Psoas muscle (tissue), 7 donors: ENCODE measurements at regions not wholly inside any gene's neighbourhood (a gene's known extent, or its start where the extent isn't known, plus 50 kb on each side); places are given as distances from the start of the nearest gene placed in this dataset.

Experiments
- ATAC-seq, 4 donors: fragments of 200-7000 bp; cut with Tn5 transposase; one replicate each; pipeline ENCODE4 v1.9.1; 2020; ENCODE audit warnings: moderate library complexity in 3 of 4, mild to moderate bottlenecking in 2 of 4
- DNase-seq, 2 donors: peaks; one replicate each; pipeline ENCODE4 v3.0.0-alpha.2; 2020
- H3K27ac ChIP-seq: fragments of 200-600 bp; one replicate; pipeline ENCODE4 v1.8.0; 2022
- H3K27me3 ChIP-seq, 3 donors: fragments of 200-600 bp in 1 of 3; one replicate each; pipeline versions ENCODE4 v1.6.1 to v1.8.0; 2013 to 2022; ENCODE audit warnings: low read length in 2 of 3, mild to moderate bottlenecking in 2 of 3, moderate library complexity in 1 of 3; ENCODE audit not compliant: insufficient read depth in 3 of 3
- H3K36me3 ChIP-seq, 2 donors: fragments of 200-600 bp in 1 of 2; one replicate each; pipeline versions ENCODE4 v1.6.1 to v1.8.0; 2013 to 2022; ENCODE audit warnings: low read depth in 1 of 2, mild to moderate bottlenecking in 1 of 2, moderate library complexity in 1 of 2; ENCODE audit not compliant: insufficient read depth in 1 of 2
- H3K4me1 ChIP-seq: fragments of 200-600 bp; one replicate; pipeline ENCODE4 v1.8.0; 2022
- H3K4me3 ChIP-seq: fragments of 200-600 bp; one replicate; pipeline ENCODE4 v1.8.0; 2022; ENCODE audit warnings: mild to moderate bottlenecking
- H3K9me3 ChIP-seq: fragments of 200-600 bp; one replicate; pipeline ENCODE4 v1.8.0; 2022
- WGBS, 3 donors: extraction: QIAGEN DNeasy Blood & Tissue Kit; methylation state at CpG; one replicate each; pipeline versions ENCODE4 v1.1.6 to v1.1.7; 2013; 5-methylcytosine and 5-hydroxymethylcytosine counted together
- intact Hi-C, 2 donors: fragments of 100-400 bp; cut with DNase I; formaldehyde crosslinking; loops; one replicate each; pipeline versions ENCODE4 v1.11.0 to v1.14.2; 2022
- TF ChIP-seq, protein P1 (sequence below): fragments of 200-600 bp; IDR thresholded peaks from one replicate; pipeline ENCODE4 v1.8.0; 2022; ENCODE audit warnings: antibody characterized with exemption
- donor health status: healthy with polysubstance abuse.
- donor health status: DM: no; HTN: no; CAD: no; lungs with moderate emphysema.
- donor health status: Bipolar disorder and iron deficiency.
- donor health status: healthy.
- donor health status: DM: yes; HTN: yes; CAD: no.
- donor health status: DM: no; HTN: no; CAD: no.
- donor health status: DM: yes; HTN: yes; CAD: no.

DNA sequence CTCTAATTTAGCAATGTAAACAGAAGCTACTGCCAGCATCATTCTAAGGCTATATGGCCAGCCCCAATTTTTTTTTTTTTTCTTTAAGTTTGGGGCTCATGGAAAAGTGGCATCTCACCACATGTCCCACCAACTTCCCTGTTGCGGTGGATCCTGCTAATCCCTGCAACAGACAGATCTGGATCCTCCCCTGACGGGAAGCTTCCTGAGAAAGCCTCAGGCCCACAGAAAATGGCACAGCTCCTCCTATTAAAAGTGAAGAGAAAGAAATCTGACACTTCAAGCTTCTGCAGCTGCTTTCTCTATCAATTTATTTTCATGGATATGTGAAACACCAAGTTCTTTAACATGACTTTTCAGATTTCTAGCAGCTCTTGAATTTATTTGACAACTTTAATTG, 433.8 kb upstream of the DCN start:
- TF ChIP-seq, protein P1, sequence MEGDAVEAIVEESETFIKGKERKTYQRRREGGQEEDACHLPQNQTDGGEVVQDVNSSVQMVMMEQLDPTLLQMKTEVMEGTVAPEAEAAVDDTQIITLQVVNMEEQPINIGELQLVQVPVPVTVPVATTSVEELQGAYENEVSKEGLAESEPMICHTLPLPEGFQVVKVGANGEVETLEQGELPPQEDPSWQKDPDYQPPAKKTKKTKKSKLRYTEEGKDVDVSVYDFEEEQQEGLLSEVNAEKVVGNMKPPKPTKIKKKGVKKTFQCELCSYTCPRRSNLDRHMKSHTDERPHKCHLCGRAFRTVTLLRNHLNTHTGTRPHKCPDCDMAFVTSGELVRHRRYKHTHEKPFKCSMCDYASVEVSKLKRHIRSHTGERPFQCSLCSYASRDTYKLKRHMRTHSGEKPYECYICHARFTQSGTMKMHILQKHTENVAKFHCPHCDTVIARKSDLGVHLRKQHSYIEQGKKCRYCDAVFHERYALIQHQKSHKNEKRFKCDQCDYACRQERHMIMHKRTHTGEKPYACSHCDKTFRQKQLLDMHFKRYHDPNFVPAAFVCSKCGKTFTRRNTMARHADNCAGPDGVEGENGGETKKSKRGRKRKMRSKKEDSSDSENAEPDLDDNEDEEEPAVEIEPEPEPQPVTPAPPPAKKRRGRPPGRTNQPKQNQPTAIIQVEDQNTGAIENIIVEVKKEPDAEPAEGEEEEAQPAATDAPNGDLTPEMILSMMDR = no peak
- intact Hi-C loops = no loop called here
- Histone ChIP-seq H3K36me3 (no peaks in the 10 kb centered on the region), H3K27me3 (peaks cover 0 to 2% (median 0%) of the 10 kb centered on the region in 3 donors), H3K4me1 (no peaks in the 10 kb centered on the region), H3K27ac (no peak overlapping the region), H3K4me3 (no peak overlapping the region), H3K9me3 (no peaks in the 10 kb centered on the region)
- WGBS, 3 donors = 23 to 51% (median 29%) methylated on average over 2 of the region's 2 CpGs
- DNase-seq (no peak), ATAC-seq (no peak)

DNA sequence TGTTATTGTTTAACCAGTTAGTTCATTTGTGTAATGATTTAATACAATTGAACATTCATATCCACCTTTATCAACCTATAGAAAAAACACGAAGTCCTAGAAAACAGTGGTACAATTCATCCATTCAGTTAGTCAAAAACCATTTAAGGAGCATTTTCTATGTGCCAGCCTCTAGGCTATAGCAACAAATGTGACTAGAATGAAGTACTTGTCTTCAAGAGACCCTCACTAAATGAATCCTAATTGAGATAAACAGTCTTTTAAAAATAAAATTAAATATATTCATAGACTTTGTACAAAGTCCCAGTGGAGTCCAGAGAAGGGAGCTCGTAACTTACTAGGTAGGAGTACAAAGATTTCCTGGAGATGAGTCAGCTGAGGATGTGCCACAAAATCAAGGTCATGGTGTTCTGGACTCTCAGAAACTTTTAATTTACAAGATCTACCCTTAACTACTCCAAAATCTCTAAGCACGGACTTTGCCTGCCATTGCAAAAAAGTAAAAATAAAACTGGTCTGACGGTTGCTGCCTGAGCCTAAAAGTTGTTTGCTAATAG, 430.7 kb upstream of the DCN start:
- H3K27me3 ChIP-seq = peaks cover 0 to 2% (median 0%) of the 10 kb centered on the region in 3 donors
- H3K9me3 ChIP-seq = no peaks in the 10 kb centered on the region
- DNase-seq (no peak), ATAC-seq (no peak)
- H3K27ac ChIP-seq = no peak overlapping the region
- H3K4me1 ChIP-seq = no peaks in the 10 kb centered on the region
- WGBS, 3 donors = 65 to 80% (median 70%) methylated on average over 4 of the region's 4 CpGs
- TF ChIP-seq, protein P1 = no peak
- intact Hi-C loops = no loop called here
- no peaks in the 10 kb centered on the region for H3K36me3 ChIP-seq
- H3K4me3 ChIP-seq = no peak overlapping the region

DNA sequence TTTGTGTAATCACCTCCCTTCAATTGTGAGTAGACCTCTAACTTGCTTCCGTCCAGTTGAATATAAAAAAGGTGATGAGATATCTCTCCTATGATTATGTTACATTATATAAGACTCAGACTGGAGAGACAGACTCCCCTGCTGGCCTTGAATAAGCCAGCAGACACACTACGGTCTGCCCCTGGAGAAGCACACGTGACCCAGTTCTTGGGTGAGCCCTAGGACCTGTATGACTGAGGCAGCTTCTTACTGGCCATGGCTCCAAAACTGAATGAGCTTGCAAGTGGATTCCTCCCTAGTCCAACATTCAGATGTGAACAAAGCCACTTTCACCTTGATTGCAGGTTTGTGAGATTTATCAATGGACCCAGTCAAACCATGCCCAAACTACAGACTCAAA, 427.9 kb upstream of the DCN start:
- TF ChIP-seq, protein P1 = no peak
- 69 to 94% (median 85%) methylated on average over 3 of the region's 3 CpGs for WGBS, 3 donors

DNA sequence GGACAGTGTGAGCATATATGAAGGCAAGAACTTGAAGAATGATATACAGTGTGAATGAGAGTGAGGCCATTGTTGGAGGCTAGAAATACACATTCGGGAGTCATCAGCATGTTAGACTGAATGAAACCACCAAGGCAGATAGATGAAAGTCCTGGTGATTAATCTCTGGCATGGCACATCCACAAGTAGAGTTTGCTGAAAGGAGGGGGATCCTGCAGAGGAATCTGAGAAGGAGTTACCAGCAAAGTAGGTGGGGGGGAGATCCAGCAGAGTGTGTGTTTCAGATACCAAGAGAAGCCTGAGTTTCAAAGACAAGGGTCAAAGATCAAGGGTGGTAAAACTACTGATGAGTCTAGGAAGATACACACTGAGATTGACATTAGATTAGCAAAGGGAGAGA, 426.7 kb upstream of the DCN start:
- intact Hi-C loops = no loop called here
- Histone ChIP-seq H3K4me3 (no peak overlapping the region), H3K36me3 (no peaks in the 10 kb centered on the region), H3K27me3 (no peaks in the 10 kb centered on the region), H3K27ac (no peak overlapping the region), H3K9me3 (no peaks in the 10 kb centered on the region), H3K4me1 (no peaks in the 10 kb centered on the region)
- TF ChIP-seq, protein P1 = no peak
- DNase-seq (no peak), ATAC-seq (no peak)
- 70 to 83% (median 77%) methylated on average over 1 of the region's 1 CpG for WGBS, 3 donors

More for the DNA sequence above, 427.9 kb upstream of the DCN start:
- DNase-seq (no peak), ATAC-seq (no peak)
- Histone ChIP-seq H3K4me3 (no peak overlapping the region), H3K9me3 (no peaks in the 10 kb centered on the region), H3K27ac (no peak overlapping the region), H3K27me3 (peaks cover 0 to 2% (median 0%) of the 10 kb centered on the region in 3 donors), H3K36me3 (no peaks in the 10 kb centered on the region), H3K4me1 (no peaks in the 10 kb centered on the region)
- intact Hi-C loops = no loop called here

DNA sequence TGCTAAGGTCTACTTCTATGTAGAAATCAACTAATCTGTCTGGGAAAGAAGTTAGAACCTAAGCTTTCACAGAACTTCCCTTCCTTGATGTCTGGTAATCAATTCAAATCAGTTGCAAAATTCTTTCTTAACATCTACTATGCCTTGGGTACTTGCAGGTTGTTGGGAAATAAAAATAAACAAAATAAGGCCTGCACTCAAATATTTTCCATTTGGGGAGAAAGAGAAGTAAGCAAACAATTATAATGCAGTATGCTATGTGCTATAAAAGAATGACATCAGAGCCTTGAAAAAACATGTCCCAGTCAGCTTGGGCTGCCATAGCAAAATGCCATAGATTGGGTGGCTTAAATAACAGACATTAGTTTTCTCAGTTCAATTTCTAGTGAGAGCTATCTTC, 425.9 kb upstream of the DCN start:
- intact Hi-C loops = no loop called here
- Histone ChIP-seq H3K4me1 (no peaks in the 10 kb centered on the region), H3K4me3 (no peak overlapping the region), H3K36me3 (no peaks in the 10 kb centered on the region), H3K9me3 (no peaks in the 10 kb centered on the region), H3K27ac (no peak overlapping the region), H3K27me3 (no peaks in the 10 kb centered on the region)
- TF ChIP-seq, protein P1 = no peak
- ATAC-seq (no peak), DNase-seq (no peak)
